ENCODE measurements at regions not wholly inside any gene's neighbourhood (a gene's known extent, or its start where the extent isn't known, plus 50 kb on each side); places are given as distances from the start of the nearest gene placed in this dataset.

DNA sequence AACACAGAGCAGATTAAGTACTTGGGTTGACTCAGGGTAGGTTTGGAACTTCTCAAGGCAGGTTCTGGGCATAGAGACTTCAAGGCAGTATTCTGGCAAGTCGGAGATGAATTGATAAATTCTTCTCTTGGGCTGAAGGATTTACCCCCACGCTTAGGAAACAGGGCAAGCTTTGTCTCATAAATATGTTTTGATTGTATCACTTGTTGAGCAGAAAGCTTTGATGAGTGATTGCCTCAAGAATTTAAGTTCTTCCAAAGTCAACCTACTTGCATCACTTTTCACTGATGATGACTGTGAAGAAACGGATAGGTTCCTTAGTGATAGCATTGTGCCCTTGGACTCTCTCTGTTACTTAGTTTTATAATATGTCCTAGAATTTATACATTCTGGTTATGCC is 258.6 kb upstream of the DACH1 start:
- in situ Hi-C loops (cut with MboI): no loop called here
- BruUV-seq (replicated peaks): no TSS peak
- RAD21 ChIA-PET (ENCODE audit: unreplicated experiment): no interaction called here
- H3K9me3 ChIP-seq (replicated peaks; ENCODE audit: control insufficient read depth, insufficient read depth, low read length): no peaks in the 10 kb centered on the region
- no peaks in the 10 kb centered on the region for H3K27me3 ChIP-seq (replicated peaks in 1 of 2; ENCODE audit: control insufficient read depth in 2 of 2, insufficient read depth in 2 of 2, low read length in 1 of 2)
- no peak overlapping the region for H3K9ac ChIP-seq (ENCODE audit: control insufficient read depth, insufficient read depth, low read length)
- H3K36me3 ChIP-seq (ENCODE audit: control insufficient read depth in 2 of 2, insufficient read depth in 2 of 2, low read length in 1 of 2): no peaks in the 10 kb centered on the region
- no peaks in the 10 kb centered on the region for H3K4me1 ChIP-seq (ENCODE audit: control insufficient read depth, insufficient read depth, low read length)
- H3K79me2 ChIP-seq (ENCODE audit: control insufficient read depth, insufficient read depth, low read length): no peaks in the 10 kb centered on the region
- no peak overlapping the region for H3K27ac ChIP-seq (ENCODE audit: control insufficient read depth, insufficient read depth)
- ATAC-seq (no peak), DNase-seq (ENCODE audit: low read depth, low spot score) (no peak), FAIRE-seq (no peak)
- CTCF ChIA-PET: no interaction called here
- H4K20me1 ChIP-seq (ENCODE audit: control insufficient read depth, insufficient read depth): no peaks in the 10 kb centered on the region
- intact Hi-C loops (cut with micrococcal nuclease; ENCODE audit: unreplicated experiment): no loop called here
- H3K4me3 ChIP-seq: no peak overlapping the region
- SMC1A ChIA-PET (ENCODE audit: uncharacterized antibody, unreplicated experiment): no interaction called here
- WGBS (ENCODE audit: insufficient coverage, insufficient replicate concordance, low lambda C conversion rate, missing lambda C conversion rate): 7% methylated on average over 3 of the region's 3 CpGs
- no peak overlapping the region for H2AFZ ChIP-seq (ENCODE audit: control insufficient read depth, low read depth, low read length)
- POLR2A ChIA-PET: no interaction called here
- H3K4me2 ChIP-seq (ENCODE audit: control insufficient read depth, insufficient read depth): no peak overlapping the region
- TF ChIP-seq, protein P1, sequence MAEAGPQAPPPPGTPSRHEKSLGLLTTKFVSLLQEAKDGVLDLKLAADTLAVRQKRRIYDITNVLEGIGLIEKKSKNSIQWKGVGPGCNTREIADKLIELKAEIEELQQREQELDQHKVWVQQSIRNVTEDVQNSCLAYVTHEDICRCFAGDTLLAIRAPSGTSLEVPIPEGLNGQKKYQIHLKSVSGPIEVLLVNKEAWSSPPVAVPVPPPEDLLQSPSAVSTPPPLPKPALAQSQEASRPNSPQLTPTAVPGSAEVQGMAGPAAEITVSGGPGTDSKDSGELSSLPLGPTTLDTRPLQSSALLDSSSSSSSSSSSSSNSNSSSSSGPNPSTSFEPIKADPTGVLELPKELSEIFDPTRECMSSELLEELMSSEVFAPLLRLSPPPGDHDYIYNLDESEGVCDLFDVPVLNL (IDR thresholded peaks at IDR 0.05; ENCODE audit: low read depth, low read length): no peak
- TF ChIP-seq, protein P2, sequence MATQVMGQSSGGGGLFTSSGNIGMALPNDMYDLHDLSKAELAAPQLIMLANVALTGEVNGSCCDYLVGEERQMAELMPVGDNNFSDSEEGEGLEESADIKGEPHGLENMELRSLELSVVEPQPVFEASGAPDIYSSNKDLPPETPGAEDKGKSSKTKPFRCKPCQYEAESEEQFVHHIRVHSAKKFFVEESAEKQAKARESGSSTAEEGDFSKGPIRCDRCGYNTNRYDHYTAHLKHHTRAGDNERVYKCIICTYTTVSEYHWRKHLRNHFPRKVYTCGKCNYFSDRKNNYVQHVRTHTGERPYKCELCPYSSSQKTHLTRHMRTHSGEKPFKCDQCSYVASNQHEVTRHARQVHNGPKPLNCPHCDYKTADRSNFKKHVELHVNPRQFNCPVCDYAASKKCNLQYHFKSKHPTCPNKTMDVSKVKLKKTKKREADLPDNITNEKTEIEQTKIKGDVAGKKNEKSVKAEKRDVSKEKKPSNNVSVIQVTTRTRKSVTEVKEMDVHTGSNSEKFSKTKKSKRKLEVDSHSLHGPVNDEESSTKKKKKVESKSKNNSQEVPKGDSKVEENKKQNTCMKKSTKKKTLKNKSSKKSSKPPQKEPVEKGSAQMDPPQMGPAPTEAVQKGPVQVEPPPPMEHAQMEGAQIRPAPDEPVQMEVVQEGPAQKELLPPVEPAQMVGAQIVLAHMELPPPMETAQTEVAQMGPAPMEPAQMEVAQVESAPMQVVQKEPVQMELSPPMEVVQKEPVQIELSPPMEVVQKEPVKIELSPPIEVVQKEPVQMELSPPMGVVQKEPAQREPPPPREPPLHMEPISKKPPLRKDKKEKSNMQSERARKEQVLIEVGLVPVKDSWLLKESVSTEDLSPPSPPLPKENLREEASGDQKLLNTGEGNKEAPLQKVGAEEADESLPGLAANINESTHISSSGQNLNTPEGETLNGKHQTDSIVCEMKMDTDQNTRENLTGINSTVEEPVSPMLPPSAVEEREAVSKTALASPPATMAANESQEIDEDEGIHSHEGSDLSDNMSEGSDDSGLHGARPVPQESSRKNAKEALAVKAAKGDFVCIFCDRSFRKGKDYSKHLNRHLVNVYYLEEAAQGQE (IDR thresholded peaks at IDR 0.05; ENCODE audit: low read depth, low read length): no peak
- no peak for TF ChIP-seq KAT2A (conservative IDR thresholded peaks at IDR 0.05; ENCODE audit: control insufficient read depth, low read depth, low read length)
- no peak for TF ChIP-seq BMI1 (IDR thresholded peaks at IDR 0.05; ENCODE audit: borderline replicate concordance)
- TF ChIP-seq, protein P3, sequence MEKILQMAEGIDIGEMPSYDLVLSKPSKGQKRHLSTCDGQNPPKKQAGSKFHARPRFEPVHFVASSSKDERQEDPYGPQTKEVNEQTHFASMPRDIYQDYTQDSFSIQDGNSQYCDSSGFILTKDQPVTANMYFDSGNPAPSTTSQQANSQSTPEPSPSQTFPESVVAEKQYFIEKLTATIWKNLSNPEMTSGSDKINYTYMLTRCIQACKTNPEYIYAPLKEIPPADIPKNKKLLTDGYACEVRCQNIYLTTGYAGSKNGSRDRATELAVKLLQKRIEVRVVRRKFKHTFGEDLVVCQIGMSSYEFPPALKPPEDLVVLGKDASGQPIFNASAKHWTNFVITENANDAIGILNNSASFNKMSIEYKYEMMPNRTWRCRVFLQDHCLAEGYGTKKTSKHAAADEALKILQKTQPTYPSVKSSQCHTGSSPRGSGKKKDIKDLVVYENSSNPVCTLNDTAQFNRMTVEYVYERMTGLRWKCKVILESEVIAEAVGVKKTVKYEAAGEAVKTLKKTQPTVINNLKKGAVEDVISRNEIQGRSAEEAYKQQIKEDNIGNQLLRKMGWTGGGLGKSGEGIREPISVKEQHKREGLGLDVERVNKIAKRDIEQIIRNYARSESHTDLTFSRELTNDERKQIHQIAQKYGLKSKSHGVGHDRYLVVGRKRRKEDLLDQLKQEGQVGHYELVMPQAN (conservative IDR thresholded peaks at IDR 0.05): no peak
- TF ChIP-seq STAT3 (IDR thresholded peaks at IDR 0.05; ENCODE audit: low read depth, low read length): no peak
- TF ChIP-seq ZNF622 (IDR thresholded peaks at IDR 0.05): no peak
- TF ChIP-seq HDAC6 (IDR thresholded peaks at IDR 0.05; ENCODE audit: unreplicated experiment): no peak
- TF ChIP-seq, protein P4, sequence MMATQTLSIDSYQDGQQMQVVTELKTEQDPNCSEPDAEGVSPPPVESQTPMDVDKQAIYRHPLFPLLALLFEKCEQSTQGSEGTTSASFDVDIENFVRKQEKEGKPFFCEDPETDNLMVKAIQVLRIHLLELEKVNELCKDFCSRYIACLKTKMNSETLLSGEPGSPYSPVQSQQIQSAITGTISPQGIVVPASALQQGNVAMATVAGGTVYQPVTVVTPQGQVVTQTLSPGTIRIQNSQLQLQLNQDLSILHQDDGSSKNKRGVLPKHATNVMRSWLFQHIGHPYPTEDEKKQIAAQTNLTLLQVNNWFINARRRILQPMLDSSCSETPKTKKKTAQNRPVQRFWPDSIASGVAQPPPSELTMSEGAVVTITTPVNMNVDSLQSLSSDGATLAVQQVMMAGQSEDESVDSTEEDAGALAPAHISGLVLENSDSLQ (IDR thresholded peaks at IDR 0.05): no peak
- no peak for TF ChIP-seq SIN3A (IDR thresholded peaks at IDR 0.05; ENCODE audit: low read depth, low read length)
- TF ChIP-seq, protein P5, sequence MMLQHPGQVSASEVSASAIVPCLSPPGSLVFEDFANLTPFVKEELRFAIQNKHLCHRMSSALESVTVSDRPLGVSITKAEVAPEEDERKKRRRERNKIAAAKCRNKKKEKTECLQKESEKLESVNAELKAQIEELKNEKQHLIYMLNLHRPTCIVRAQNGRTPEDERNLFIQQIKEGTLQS (IDR thresholded peaks at IDR 0.05; ENCODE audit: borderline replicate concordance, extremely low read depth, low read depth, low read length): no peak
- TF ChIP-seq GATAD2B (conservative IDR thresholded peaks at IDR 0.05; ENCODE audit: low read depth): no peak
- no peak for TF ChIP-seq NBN (IDR thresholded peaks at IDR 0.05)
- no peak for TF ChIP-seq SMAD1 (IDR thresholded peaks at IDR 0.05; ENCODE audit: low read depth, partially characterized antibody)
- TF ChIP-seq ATF7 (IDR thresholded peaks at IDR 0.05; ENCODE audit: low read depth): no peak
- TF ChIP-seq, protein P6, sequence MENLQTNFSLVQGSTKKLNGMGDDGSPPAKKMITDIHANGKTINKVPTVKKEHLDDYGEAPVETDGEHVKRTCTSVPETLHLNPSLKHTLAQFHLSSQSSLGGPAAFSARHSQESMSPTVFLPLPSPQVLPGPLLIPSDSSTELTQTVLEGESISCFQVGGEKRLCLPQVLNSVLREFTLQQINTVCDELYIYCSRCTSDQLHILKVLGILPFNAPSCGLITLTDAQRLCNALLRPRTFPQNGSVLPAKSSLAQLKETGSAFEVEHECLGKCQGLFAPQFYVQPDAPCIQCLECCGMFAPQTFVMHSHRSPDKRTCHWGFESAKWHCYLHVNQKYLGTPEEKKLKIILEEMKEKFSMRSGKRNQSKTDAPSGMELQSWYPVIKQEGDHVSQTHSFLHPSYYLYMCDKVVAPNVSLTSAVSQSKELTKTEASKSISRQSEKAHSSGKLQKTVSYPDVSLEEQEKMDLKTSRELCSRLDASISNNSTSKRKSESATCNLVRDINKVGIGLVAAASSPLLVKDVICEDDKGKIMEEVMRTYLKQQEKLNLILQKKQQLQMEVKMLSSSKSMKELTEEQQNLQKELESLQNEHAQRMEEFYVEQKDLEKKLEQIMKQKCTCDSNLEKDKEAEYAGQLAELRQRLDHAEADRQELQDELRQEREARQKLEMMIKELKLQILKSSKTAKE (IDR thresholded peaks at IDR 0.05; ENCODE audit: low read depth, poor library complexity, severe bottlenecking): no peak
